HL-60 (cell line): ENCODE measurements at regions not wholly inside any gene's neighbourhood (a gene's known extent, or its start where the extent isn't known, plus 50 kb on each side); places are given as distances from the start of the nearest gene placed in this dataset.
"Not testable (repeated sequence)": the region's sequence is repeated elsewhere in the genome, so short reads cannot be mapped to it uniquely, and the experiment has no call there.

Experiments
- DNase-seq, 2 experiments: peaks; one replicate each; pipeline ENCODE4 v3.0.0-alpha.2; 2010 to 2020; ENCODE audit warnings: low read depth in 1 of 2, low spot score in 1 of 2
- H3K27ac ChIP-seq: fragments of 250-450 bp; sonication (Bioruptor Pico); replicated peaks from 2 replicates; pipeline ENCODE4 v1.5.1; 2020; ENCODE audit warnings: mild to moderate bottlenecking, moderate library complexity
- H3K27me3 ChIP-seq: fragments of 250-450 bp; sonication (Bioruptor Pico); 2 replicates; pipeline ENCODE4 v1.5.1; 2021; ENCODE audit warnings: mild to moderate bottlenecking, moderate library complexity; ENCODE audit not compliant: insufficient read depth, poor library complexity, severe bottlenecking
- H3K4me3 ChIP-seq: replicated peaks from 2 replicates; pipeline ENCODE4 v1.5.1; 2011; ENCODE audit warnings: mild to moderate bottlenecking, control low read depth, low read length; ENCODE audit not compliant: insufficient read depth
- GABPA ChIP-seq: IDR thresholded peaks from 2 replicates; pipeline ENCODE4 v1.6.1; 2012; ENCODE audit warnings: low read depth
- POLR2AphosphoS5 ChIP-seq: IDR thresholded peaks from 2 replicates; pipeline ENCODE4 v1.6.1; 2012; ENCODE audit warnings: low read depth
- SPI1 ChIP-seq: IDR thresholded peaks from 2 replicates; pipeline ENCODE4 v1.6.1; 2012; ENCODE audit warnings: low read depth, mild to moderate bottlenecking, borderline replicate concordance
- TF ChIP-seq, protein P1 (sequence below): IDR thresholded peaks from 2 replicates; pipeline ENCODE4 v1.6.1; 2012; ENCODE audit warnings: low read depth; ENCODE audit not compliant: insufficient replicate concordance
- TF ChIP-seq, protein P2 (sequence below): IDR thresholded peaks from one replicate; pipeline ENCODE4 v1.5.1; 2011; ENCODE audit warnings: low read length, control low read depth, inconsistent platforms; ENCODE audit not compliant: insufficient read depth

DNA sequence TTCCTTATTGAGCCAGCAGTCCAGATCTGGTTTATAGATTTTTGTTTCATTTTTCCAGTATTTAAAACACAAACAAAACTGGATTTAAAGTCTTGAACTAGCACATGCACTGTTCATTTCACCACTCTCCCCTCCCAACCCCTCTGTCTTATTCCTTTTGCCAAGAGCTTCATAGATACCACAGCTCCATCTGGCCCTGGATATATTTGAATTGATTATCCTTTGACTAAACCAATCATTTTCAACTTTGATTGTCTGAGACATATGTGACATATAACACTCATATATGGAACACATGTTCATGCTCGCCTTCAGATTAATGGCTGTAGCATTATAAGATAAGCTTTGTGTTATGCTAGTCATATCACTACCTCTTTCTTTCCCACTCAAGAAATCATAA, 376.6 kb upstream of the NAALADL2 start:
- Histone ChIP-seq H3K27ac (no peak overlapping the region), H3K4me3 (no peak overlapping the region), H3K27me3 (no peaks in the 10 kb centered on the region)
- no peak for TF ChIP-seq POLR2AphosphoS5
- TF ChIP-seq GABPA = no peak
- no peak for TF ChIP-seq SPI1
- TF ChIP-seq, protein P1, sequence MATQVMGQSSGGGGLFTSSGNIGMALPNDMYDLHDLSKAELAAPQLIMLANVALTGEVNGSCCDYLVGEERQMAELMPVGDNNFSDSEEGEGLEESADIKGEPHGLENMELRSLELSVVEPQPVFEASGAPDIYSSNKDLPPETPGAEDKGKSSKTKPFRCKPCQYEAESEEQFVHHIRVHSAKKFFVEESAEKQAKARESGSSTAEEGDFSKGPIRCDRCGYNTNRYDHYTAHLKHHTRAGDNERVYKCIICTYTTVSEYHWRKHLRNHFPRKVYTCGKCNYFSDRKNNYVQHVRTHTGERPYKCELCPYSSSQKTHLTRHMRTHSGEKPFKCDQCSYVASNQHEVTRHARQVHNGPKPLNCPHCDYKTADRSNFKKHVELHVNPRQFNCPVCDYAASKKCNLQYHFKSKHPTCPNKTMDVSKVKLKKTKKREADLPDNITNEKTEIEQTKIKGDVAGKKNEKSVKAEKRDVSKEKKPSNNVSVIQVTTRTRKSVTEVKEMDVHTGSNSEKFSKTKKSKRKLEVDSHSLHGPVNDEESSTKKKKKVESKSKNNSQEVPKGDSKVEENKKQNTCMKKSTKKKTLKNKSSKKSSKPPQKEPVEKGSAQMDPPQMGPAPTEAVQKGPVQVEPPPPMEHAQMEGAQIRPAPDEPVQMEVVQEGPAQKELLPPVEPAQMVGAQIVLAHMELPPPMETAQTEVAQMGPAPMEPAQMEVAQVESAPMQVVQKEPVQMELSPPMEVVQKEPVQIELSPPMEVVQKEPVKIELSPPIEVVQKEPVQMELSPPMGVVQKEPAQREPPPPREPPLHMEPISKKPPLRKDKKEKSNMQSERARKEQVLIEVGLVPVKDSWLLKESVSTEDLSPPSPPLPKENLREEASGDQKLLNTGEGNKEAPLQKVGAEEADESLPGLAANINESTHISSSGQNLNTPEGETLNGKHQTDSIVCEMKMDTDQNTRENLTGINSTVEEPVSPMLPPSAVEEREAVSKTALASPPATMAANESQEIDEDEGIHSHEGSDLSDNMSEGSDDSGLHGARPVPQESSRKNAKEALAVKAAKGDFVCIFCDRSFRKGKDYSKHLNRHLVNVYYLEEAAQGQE = no peak
- TF ChIP-seq, protein P2, sequence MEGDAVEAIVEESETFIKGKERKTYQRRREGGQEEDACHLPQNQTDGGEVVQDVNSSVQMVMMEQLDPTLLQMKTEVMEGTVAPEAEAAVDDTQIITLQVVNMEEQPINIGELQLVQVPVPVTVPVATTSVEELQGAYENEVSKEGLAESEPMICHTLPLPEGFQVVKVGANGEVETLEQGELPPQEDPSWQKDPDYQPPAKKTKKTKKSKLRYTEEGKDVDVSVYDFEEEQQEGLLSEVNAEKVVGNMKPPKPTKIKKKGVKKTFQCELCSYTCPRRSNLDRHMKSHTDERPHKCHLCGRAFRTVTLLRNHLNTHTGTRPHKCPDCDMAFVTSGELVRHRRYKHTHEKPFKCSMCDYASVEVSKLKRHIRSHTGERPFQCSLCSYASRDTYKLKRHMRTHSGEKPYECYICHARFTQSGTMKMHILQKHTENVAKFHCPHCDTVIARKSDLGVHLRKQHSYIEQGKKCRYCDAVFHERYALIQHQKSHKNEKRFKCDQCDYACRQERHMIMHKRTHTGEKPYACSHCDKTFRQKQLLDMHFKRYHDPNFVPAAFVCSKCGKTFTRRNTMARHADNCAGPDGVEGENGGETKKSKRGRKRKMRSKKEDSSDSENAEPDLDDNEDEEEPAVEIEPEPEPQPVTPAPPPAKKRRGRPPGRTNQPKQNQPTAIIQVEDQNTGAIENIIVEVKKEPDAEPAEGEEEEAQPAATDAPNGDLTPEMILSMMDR = no peak
- no peak for DNase-seq

DNA sequence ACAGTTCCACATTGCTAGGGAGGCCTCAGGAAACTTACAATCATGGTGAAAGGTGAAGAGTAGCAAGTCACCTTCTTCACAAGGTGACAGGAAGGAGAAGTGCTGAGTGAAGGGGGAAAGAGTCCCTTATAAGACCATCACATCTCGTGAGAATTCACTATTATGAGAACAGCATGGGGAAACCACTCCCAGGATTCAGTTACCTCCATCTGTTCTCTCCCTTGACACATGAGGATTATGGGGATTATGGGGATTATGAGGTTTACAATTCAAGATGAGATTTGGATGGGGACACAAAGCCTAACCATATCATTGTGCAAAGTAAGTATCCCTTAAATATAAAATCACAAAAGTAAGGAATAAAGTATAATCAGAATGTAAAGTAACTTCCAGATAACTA, 375.9 kb upstream of the NAALADL2 start:
- H3K27me3 ChIP-seq = no peaks in the 10 kb centered on the region
- no peak overlapping the region for H3K4me3 ChIP-seq
- H3K27ac ChIP-seq = no peak overlapping the region
- DNase-seq = no peak
- TF ChIP-seq, protein P2 = no peak
- TF ChIP-seq POLR2AphosphoS5 (no peak), GABPA (no peak), SPI1 (no peak)
- TF ChIP-seq, protein P1 = no peak

DNA sequence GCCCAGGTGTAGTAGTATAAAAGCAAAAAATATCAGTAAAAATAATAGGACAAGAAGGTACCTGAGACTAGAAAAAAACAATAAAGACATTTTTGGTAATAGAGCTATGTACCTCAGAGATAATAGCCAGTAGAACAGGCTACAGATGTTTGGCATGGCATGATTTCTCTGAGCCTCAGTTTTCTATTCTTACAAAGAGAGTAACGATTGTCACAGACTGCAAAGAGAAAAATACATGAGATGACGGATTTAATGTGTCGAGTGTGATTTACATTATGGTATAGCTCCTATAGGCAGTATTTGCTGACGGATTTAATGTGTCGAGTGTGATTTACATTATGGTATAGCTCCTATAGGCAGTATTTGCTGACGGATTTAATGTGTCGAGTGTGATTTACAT, 375.3 kb upstream of the NAALADL2 start:
- not testable (repeated sequence) for H3K27me3 ChIP-seq, H3K27ac ChIP-seq, DNase-seq, H3K4me3 ChIP-seq

DNA sequence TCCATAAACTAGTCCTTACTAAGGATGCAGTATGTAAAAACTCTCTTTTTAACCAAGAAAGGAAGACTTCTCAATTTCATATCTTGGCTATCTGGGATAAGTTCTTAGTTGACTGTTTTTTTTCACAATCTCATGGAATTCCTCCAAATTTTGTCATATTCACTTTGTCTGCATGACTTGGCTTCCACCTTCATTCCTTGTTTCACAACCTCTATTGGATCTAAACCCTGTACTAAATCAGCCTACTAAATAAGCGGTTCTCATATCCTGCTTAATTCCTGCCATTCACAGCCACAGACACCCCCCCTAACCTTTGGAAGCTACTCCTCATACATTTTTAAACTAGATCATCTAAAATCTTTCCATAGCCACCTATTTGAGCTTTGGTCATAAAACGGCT, 370.6 kb upstream of the NAALADL2 start:
- no peaks in the 10 kb centered on the region for H3K27me3 ChIP-seq
- H3K27ac ChIP-seq = no peak overlapping the region
- TF ChIP-seq, protein P1 = no peak
- TF ChIP-seq, protein P2 = no peak
- TF ChIP-seq GABPA = no peak
- no peak for TF ChIP-seq SPI1
- no peak for TF ChIP-seq POLR2AphosphoS5
- DNase-seq = no peak
- no peak overlapping the region for H3K4me3 ChIP-seq
